NCI-H2029 (cell line): ENCODE measurements at regions not wholly inside any gene's neighbourhood (a gene's known extent, or its start where the extent isn't known, plus 50 kb on each side); places are given as distances from the start of the nearest gene placed in this dataset.
"Not testable (repeated sequence)": the region's sequence is repeated elsewhere in the genome, so short reads cannot be mapped to it uniquely, and the experiment has no call there.

Source experiments
- DNase-seq: peaks from one replicate; lab custom pipeline; 2025; lab: John Stamatoyannopoulos, UW

GRCh38 chr5:106430733-106431132 is 1240.0 kb downstream of the EFNA5 start:
- not testable (repeated sequence) for DNase-seq

- DNase-seq, result no peak
Measured at GRCh38 chr5:106423109-106423897, 1247.4 kb downstream of the EFNA5 start.

- no peak for DNase-seq
Measured at GRCh38 chr5:106420102-106420501, 1250.6 kb downstream of the EFNA5 start.

GRCh38 chr5:106418196-106418595 is 1252.5 kb downstream of the EFNA5 start:
- DNase-seq, result no peak

GRCh38 chr5:106417566-106417965 is 1253.2 kb downstream of the EFNA5 start:
- no peak for DNase-seq

- no peak for DNase-seq
Measured at GRCh38 chr5:106417163-106417562, 1253.6 kb downstream of the EFNA5 start.

GRCh38 chr5:106415541-106415940 is 1255.2 kb downstream of the EFNA5 start:
- DNase-seq, result no peak

GRCh38 chr5:106414342-106414741 is 1256.4 kb downstream of the EFNA5 start:
- no peak for DNase-seq

GRCh38 chr5:106412606-106413005 is 1258.1 kb downstream of the EFNA5 start:
- no peak for DNase-seq

GRCh38 chr5:106408570-106408969 is 1262.2 kb downstream of the EFNA5 start:
- no peak for DNase-seq

GRCh38 chr5:106408141-106408540 is 1262.6 kb downstream of the EFNA5 start:
- no peak for DNase-seq

GRCh38 chr5:106401561-106401960 is 1269.2 kb downstream of the EFNA5 start:
- no peak for DNase-seq

GRCh38 chr5:106399391-106399790 is 1271.3 kb downstream of the EFNA5 start:
- no peak for DNase-seq

GRCh38 chr5:106397700-106398099 is 1273.0 kb downstream of the EFNA5 start:
- no peak for DNase-seq

GRCh38 chr5:106393276-106393675 is 1277.5 kb downstream of the EFNA5 start:
- no peak for DNase-seq

- DNase-seq, result no peak
Measured at GRCh38 chr5:106392766-106393165, 1278.0 kb downstream of the EFNA5 start.

GRCh38 chr5:106387767-106388166 is 1283.0 kb downstream of the EFNA5 start:
- DNase-seq, result not testable (repeated sequence)

GRCh38 chr5:106386287-106386686 is 1284.5 kb downstream of the EFNA5 start:
- DNase-seq, result no peak

- DNase-seq, result no peak
Measured at GRCh38 chr5:106380736-106381135, 1290.0 kb downstream of the EFNA5 start.

- no peak for DNase-seq
Measured at GRCh38 chr5:106376522-106376921, 1294.2 kb downstream of the EFNA5 start.

GRCh38 chr5:106374956-106375355 is 1295.8 kb downstream of the EFNA5 start:
- no peak for DNase-seq

- DNase-seq, result no peak
Measured at GRCh38 chr5:106368021-106368420, 1302.7 kb downstream of the EFNA5 start.

- no peak for DNase-seq
Measured at GRCh38 chr5:106367281-106367680, 1303.5 kb downstream of the EFNA5 start.

GRCh38 chr5:106363578-106363977 is 1307.2 kb downstream of the EFNA5 start:
- DNase-seq, result no peak
